IMR-90 (cell line): ENCODE measurements at regions not wholly inside any gene's neighbourhood (a gene's known extent, or its start where the extent isn't known, plus 50 kb on each side); places are given as distances from the start of the nearest gene placed in this dataset.

Experiments
- ATAC-seq: fragments of 200-7000 bp; cut with Tn5 transposase; 2 replicates; pipeline ENCODE4 v1.9.1; 2020; ENCODE audit warnings: low read depth, mild to moderate bottlenecking, moderate library complexity
- BruUV-seq: library from RNA; stranded (reverse); fragments of 400-500 nt; replicated peaks from 2 replicates; lab custom pipeline; 2021; lab: Mats Ljungman, UMichigan
- CTCF ChIA-PET: fragments of 300-600 bp; formaldehyde crosslinking; extraction: SDS; loops from one replicate; lab custom pipeline; 2021; ENCODE audit warnings: antibody characterized with exemption; lab: Yijun Ruan, JAX
- POLR2A ChIA-PET: fragments of 300-600 bp; sonication (Branson Sonifier 250); formaldehyde crosslinking; loops from one replicate; lab custom pipeline; 2022; ENCODE audit warnings: antibody characterized with exemption; ENCODE audit not compliant: unreplicated experiment; lab: Charles Lee
- DNase-seq: peaks from one replicate; pipeline ENCODE4 v3.0.0; 2013
- H2AFZ ChIP-seq: replicated peaks from 2 replicates; pipeline ENCODE3; 2013; ENCODE audit warnings: low read length, mild to moderate bottlenecking; ENCODE audit not compliant: poor library complexity
- H2AK5ac ChIP-seq: 2 replicates; pipeline ENCODE4 v1.6.1; 2013; ENCODE audit warnings: low read depth, low read length, inconsistent platforms
- H2AK9ac ChIP-seq: replicated peaks from 2 replicates; pipeline ENCODE3; 2013; ENCODE audit warnings: mild to moderate bottlenecking, low read depth, low read length, moderate library complexity; ENCODE audit not compliant: poor library complexity
- H2BK120ac ChIP-seq: 2 replicates; pipeline ENCODE4 v1.6.1; 2013; ENCODE audit warnings: low read depth, low read length, inconsistent platforms
- H2BK15ac ChIP-seq: 3 replicates; pipeline ENCODE4 v1.6.1; 2013; ENCODE audit warnings: low read depth, low read length, inconsistent platforms
- H2BK20ac ChIP-seq: 2 replicates; pipeline ENCODE4 v1.6.1; 2013; ENCODE audit warnings: low read depth, mild to moderate bottlenecking, inconsistent platforms, low read length, moderate library complexity
- H2BK5ac ChIP-seq: 2 replicates; pipeline ENCODE4 v1.6.1; 2013; ENCODE audit warnings: mild to moderate bottlenecking, low read depth, low read length, inconsistent platforms; ENCODE audit not compliant: poor library complexity, severe bottlenecking
- H3K14ac ChIP-seq: replicated peaks from 2 replicates; pipeline ENCODE4 v1.6.1; 2013; ENCODE audit warnings: low read depth, low read length, inconsistent platforms
- H3K18ac ChIP-seq: 2 replicates; pipeline ENCODE4 v1.6.1; 2013; ENCODE audit warnings: low read depth, low read length, control low read depth
- H3K23ac ChIP-seq: 2 replicates; pipeline ENCODE4 v1.6.1; 2013; ENCODE audit warnings: low read depth, low read length, inconsistent platforms
- H3K27ac ChIP-seq: 2 replicates; pipeline ENCODE4 v1.5.1; 2013; ENCODE audit warnings: mild to moderate bottlenecking, control low read depth, low read length; ENCODE audit not compliant: insufficient read depth
- H3K27me3 ChIP-seq: 2 replicates; pipeline ENCODE4 v1.6.1; 2013; ENCODE audit warnings: low read length; ENCODE audit not compliant: control insufficient read depth, insufficient read depth
- H3K36me3 ChIP-seq: 2 replicates; pipeline ENCODE4 v1.6.1; 2013; ENCODE audit warnings: low read length, mixed read lengths; ENCODE audit not compliant: control insufficient read depth, insufficient read depth
- H3K4ac ChIP-seq: 2 replicates; pipeline ENCODE4 v1.6.1; 2013; ENCODE audit warnings: low read depth, low read length, inconsistent platforms
- H3K4me1 ChIP-seq: 2 replicates; pipeline ENCODE4 v1.6.1; 2013; ENCODE audit warnings: low read length, mixed read lengths; ENCODE audit not compliant: control insufficient read depth, insufficient read depth
- H3K4me2 ChIP-seq: 2 replicates; pipeline ENCODE4 v1.6.1; 2013; ENCODE audit warnings: low read depth, mild to moderate bottlenecking, control low read depth, low read length, moderate library complexity
- H3K4me3 ChIP-seq: 2 replicates; pipeline ENCODE4 v1.5.1; 2013; ENCODE audit warnings: low read depth, mild to moderate bottlenecking, control low read depth, low read length, moderate library complexity; ENCODE audit not compliant: insufficient read depth
- H3K56ac ChIP-seq: 2 replicates; pipeline ENCODE4 v1.6.1; 2013; ENCODE audit warnings: low read length, inconsistent platforms; ENCODE audit not compliant: insufficient read depth; ENCODE audit errors: extremely low read depth
- H3K79me1 ChIP-seq, 2 experiments: 2 replicates each; pipeline ENCODE4 v1.6.1; 2013; ENCODE audit warnings: low read length in 2 of 2, inconsistent platforms in 1 of 2, low read depth in 1 of 2
- H3K9ac ChIP-seq: 2 replicates; pipeline ENCODE4 v1.6.1; 2013; ENCODE audit warnings: low read depth, low read length, control low read depth
- H3K9me1 ChIP-seq: 2 replicates; pipeline ENCODE4 v1.6.1; 2013; ENCODE audit warnings: low read length, inconsistent platforms; ENCODE audit not compliant: insufficient read depth
- H3K9me3 ChIP-seq: 2 replicates; pipeline ENCODE4 v1.6.1; 2013; ENCODE audit warnings: low read length; ENCODE audit not compliant: control insufficient read depth, insufficient read depth
- H4K20me1 ChIP-seq: 2 replicates; pipeline ENCODE4 v1.6.1; 2013; ENCODE audit warnings: low read length, inconsistent platforms; ENCODE audit not compliant: insufficient read depth
- H4K5ac ChIP-seq: 2 replicates; pipeline ENCODE4 v1.6.1; 2013; ENCODE audit warnings: mild to moderate bottlenecking, low read depth, low read length, control low read depth
- H4K8ac ChIP-seq, 2 experiments: 2 replicates each; pipeline ENCODE4 v1.6.1; 2013; ENCODE audit warnings: low read depth in 2 of 2, low read length in 2 of 2, control low read depth in 1 of 2, inconsistent platforms in 1 of 2
- H4K91ac ChIP-seq: 2 replicates; pipeline ENCODE4 v1.6.1; 2013; ENCODE audit warnings: low read depth, low read length, inconsistent platforms; ENCODE audit not compliant: insufficient read depth
- BHLHE40 ChIP-seq: fragments of 150-350 bp; IDR thresholded peaks from 2 replicates; pipeline ENCODE4 v1.6.1; 2016; ENCODE audit warnings: mild to moderate bottlenecking, low read depth, low read length
- CEBPB ChIP-seq: IDR thresholded peaks from 2 replicates; pipeline ENCODE4 v1.6.1; 2012; ENCODE audit warnings: low read depth, low read length, improper control_type of control experiment
- CHD1 ChIP-seq: IDR thresholded peaks from 2 replicates; pipeline ENCODE4 v1.6.1; 2012; ENCODE audit warnings: low read depth, low read length, improper control_type of control experiment
- CTCF ChIP-seq: conservative IDR thresholded peaks from 2 replicates; pipeline ENCODE4 v1.5.1; 2012; ENCODE audit warnings: mild to moderate bottlenecking, low read depth, low read length, improper control_type of control experiment
- ELK1 ChIP-seq: fragments of 150-350 bp; IDR thresholded peaks from 2 replicates; pipeline ENCODE4 v1.6.1; 2016; ENCODE audit warnings: low read depth, mild to moderate bottlenecking, low read length, moderate library complexity, borderline replicate concordance
- FOS ChIP-seq: fragments of 150-350 bp; IDR thresholded peaks from 2 replicates; pipeline ENCODE4 v1.6.1; 2016; ENCODE audit warnings: low read depth, low read length
- MAFK ChIP-seq: IDR thresholded peaks from 2 replicates; pipeline ENCODE4 v1.6.1; 2012; ENCODE audit warnings: low read depth, low read length, improper control_type of control experiment
- MAZ ChIP-seq: IDR thresholded peaks from 2 replicates; pipeline ENCODE4 v1.6.1; 2012; ENCODE audit warnings: low read depth, mild to moderate bottlenecking, low read length, improper control_type of control experiment, moderate library complexity, borderline replicate concordance
- MXI1 ChIP-seq: IDR thresholded peaks from 2 replicates; pipeline ENCODE4 v1.6.1; 2012; ENCODE audit warnings: low read depth, mild to moderate bottlenecking, low read length, moderate library complexity, borderline replicate concordance
- NFE2L2 ChIP-seq: fragments of 150-350 bp; IDR thresholded peaks from 2 replicates; pipeline ENCODE4 v1.6.1; 2016; ENCODE audit warnings: low read depth, mild to moderate bottlenecking, low read length
- POLR2A ChIP-seq: IDR thresholded peaks from 2 replicates; pipeline ENCODE4 v1.6.1; 2012; ENCODE audit warnings: mild to moderate bottlenecking, low read depth, low read length
- RAD21 ChIP-seq: IDR thresholded peaks from 2 replicates; pipeline ENCODE4 v1.6.1; 2012; ENCODE audit warnings: low read length, improper control_type of control experiment
- RCOR1 ChIP-seq: IDR thresholded peaks from 2 replicates; pipeline ENCODE4 v1.6.1; 2012; ENCODE audit warnings: mild to moderate bottlenecking, low read length, improper control_type of control experiment; ENCODE audit not compliant: insufficient replicate concordance
- RFX5 ChIP-seq: IDR thresholded peaks from 2 replicates; pipeline ENCODE4 v1.8.0; 2012; ENCODE audit warnings: low read depth, mild to moderate bottlenecking, low read length, moderate library complexity
- SMC3 ChIP-seq: fragments of 150-350 bp; IDR thresholded peaks from 2 replicates; pipeline ENCODE4 v1.6.1; 2016; ENCODE audit warnings: low read depth, mild to moderate bottlenecking, antibody characterized with exemption, low read length, moderate library complexity
- USF2 ChIP-seq: fragments of 150-350 bp; IDR thresholded peaks from 2 replicates; pipeline ENCODE4 v1.6.1; 2017; ENCODE audit warnings: mild to moderate bottlenecking, antibody characterized with exemption, low read length, low read depth
- WGBS, 2 experiments: methylation state at CpG; one replicate each; pipeline versions ENCODE4 v1.1.5 to v1.1.7; 2013; ENCODE audit warnings: missing lambda C conversion rate in 2 of 2; ENCODE audit not compliant: insufficient read length in 1 of 2; ENCODE audit errors: extremely low coverage in 2 of 2; 5-methylcytosine and 5-hydroxymethylcytosine counted together
- dilution Hi-C: fragments of 300-500 bp; cut with HindIII; formaldehyde crosslinking; loops from one replicate; pipeline ENCODE4 v1.14.3; 2018; ENCODE audit warnings: low sequenced_read_pairs; ENCODE audit not compliant: unreplicated experiment
- in situ Hi-C: fragments of 300-500 bp; cut with MboI; formaldehyde crosslinking; loops from 3 replicates; pipeline ENCODE4 v1.14.3; 2019; ENCODE audit warnings: low sequenced_read_pairs, inconsistent platforms, mixed read lengths
- intact Hi-C: fragments of 100-400 bp; cut with micrococcal nuclease; formaldehyde crosslinking; loops from 2 replicates; pipeline ENCODE4 v1.10.0; 2022

GRCh38 chr6:6962699-6963098 is 145.1 kb upstream of the RREB1 start:
- H4K8ac ChIP-seq, result no peak overlapping the region
- H3K9me3 ChIP-seq, result no peaks in the 10 kb centered on the region
- H2AK5ac ChIP-seq, result no peak overlapping the region
- H3K79me1 ChIP-seq, result no peaks in the 10 kb centered on the region
- H3K36me3 ChIP-seq, result no peaks in the 10 kb centered on the region
- intact Hi-C loops (no loop called here), dilution Hi-C loops (no loop called here), in situ Hi-C loops (no loop called here)
- H3K27ac ChIP-seq, result no peak overlapping the region
- TF ChIP-seq POLR2A (no peak), MXI1 (no peak), NFE2L2 (no peak), RAD21 (no peak), ELK1 (no peak), SMC3 (no peak), CTCF (no peak), FOS (no peak), CHD1 (no peak), BHLHE40 (no peak), USF2 (no peak), MAZ (no peak), RCOR1 (no peak), RFX5 (no peak), CEBPB (no peak), MAFK (no peak)
- H3K56ac ChIP-seq, result no peak overlapping the region
- H2AFZ ChIP-seq, result no peak overlapping the region
- BruUV-seq, result no TSS peak
- no peak overlapping the region for H2BK5ac ChIP-seq
- H3K4me2 ChIP-seq, result no peak overlapping the region
- H4K5ac ChIP-seq, result no peak overlapping the region
- no peak overlapping the region for H3K14ac ChIP-seq
- no peaks in the 10 kb centered on the region for H3K9me1 ChIP-seq
- ATAC-seq, result no peak
- no peak overlapping the region for H3K4me3 ChIP-seq
- H3K27me3 ChIP-seq, result peaks cover 2% of the 10 kb centered on the region; the same call in 1 of the 2 replicates
- no peaks in the 10 kb centered on the region for H3K4me1 ChIP-seq
- H3K9ac ChIP-seq, result no peak overlapping the region
- H4K91ac ChIP-seq, result no peak overlapping the region
- no peaks in the 10 kb centered on the region for H4K20me1 ChIP-seq
- H2AK9ac ChIP-seq, result no peak overlapping the region
- H3K18ac ChIP-seq, result no peak overlapping the region
- no peak overlapping the region for H2BK15ac ChIP-seq
- no peak overlapping the region for H3K23ac ChIP-seq
- H2BK120ac ChIP-seq, result no peak overlapping the region
- no peak for DNase-seq
- no peak overlapping the region for H3K4ac ChIP-seq
- 86% methylated on average over 3 of the region's 4 CpGs; no CpG with 5 or more reads in 1 of the 2 experiments for WGBS, 2 experiments
- ChIA-PET CTCF (no interaction called here), POLR2A (no interaction called here)
- H2BK20ac ChIP-seq, result no peak overlapping the region
